ENCODE measurements at regions not wholly inside any gene's neighbourhood (a gene's known extent, or its start where the extent isn't known, plus 50 kb on each side); places are given as distances from the start of the nearest gene placed in this dataset.
A peak's percentile ranks its signal among the peaks of the same experiment; 100 is the strongest.

GRCh38 chr18:78630356-78630755, 349.3 kb upstream of the SALL3 start:
- WGBS, 5 donors: 79 to 88% (median 84%) methylated on average over 17 of the region's 17 CpGs
- H3K36me3 ChIP-seq: no peaks in the 10 kb centered on the region
- H3K27ac ChIP-seq: no peak overlapping the region
- peaks cover 0 to 14% (median 0%) of the 10 kb centered on the region in 7 donors for H3K27me3 ChIP-seq (replicated peaks in 1 of 7)
- no peak for TF ChIP-seq CTCF (IDR thresholded peaks at IDR 0.05 in 8 of 11, conservative IDR thresholded peaks at IDR 0.05 in 3 of 11)
- no peak for TF ChIP-seq POLR2A (IDR thresholded peaks at IDR 0.05)
- no peak for TF ChIP-seq POLR2AphosphoS5 (IDR thresholded peaks at IDR 0.05)
- no peaks in the 10 kb centered on the region for H3K4me1 ChIP-seq
- intact Hi-C loops (cut with DNase I; ENCODE audit: low total_unique reads): no loop called here
- no peak overlapping the region for H3K4me3 ChIP-seq
- peaks cover 0 to 12% (median 4%) of the 10 kb centered on the region in 8 donors for H3K9me3 ChIP-seq
- no peak for DNase-seq

DNA sequence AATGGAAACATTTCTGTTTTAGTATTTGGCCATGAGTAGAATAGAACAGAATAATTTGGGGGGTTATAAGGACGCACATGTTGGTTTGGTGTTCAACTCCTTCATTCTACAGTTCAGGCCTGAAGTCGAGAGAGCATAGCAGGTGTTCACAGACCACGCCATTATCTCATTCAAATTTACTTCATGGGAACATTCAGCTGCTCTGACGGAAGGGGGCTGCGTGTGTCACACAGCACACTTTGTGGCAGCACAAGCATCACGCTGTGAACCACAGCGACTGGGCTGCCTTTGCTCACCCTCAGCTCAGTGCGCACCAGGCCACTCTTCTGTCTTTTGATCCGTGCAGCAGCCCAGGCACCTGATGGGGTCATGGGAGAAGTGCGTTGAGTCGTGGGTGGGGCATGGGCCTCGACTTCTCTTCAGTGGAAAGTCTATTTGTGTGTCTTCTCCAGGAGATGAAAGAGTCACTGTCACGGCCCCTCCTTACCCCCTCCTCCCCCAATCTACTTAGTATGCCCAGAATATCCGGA, 348.6 kb upstream of the SALL3 start:
- H3K4me3 ChIP-seq: no peak overlapping the region
- H3K36me3 ChIP-seq: no peaks in the 10 kb centered on the region
- TF ChIP-seq POLR2A (IDR thresholded peaks at IDR 0.05) (no peak), POLR2AphosphoS5 (IDR thresholded peaks at IDR 0.05) (no peak), CTCF (IDR thresholded peaks at IDR 0.05 in 8 of 11, conservative IDR thresholded peaks at IDR 0.05 in 3 of 11) (no peak)
- 85 to 91% (median 89%) methylated on average over 14 of the region's 14 CpGs for WGBS, 5 donors
- intact Hi-C loops (cut with DNase I; ENCODE audit: low total_unique reads): no loop called here
- H3K27ac ChIP-seq: no peak overlapping the region
- H3K9me3 ChIP-seq: peaks cover 0 to 12% (median 4%) of the 10 kb centered on the region in 8 donors
- H3K4me1 ChIP-seq: no peaks in the 10 kb centered on the region
- H3K27me3 ChIP-seq (replicated peaks in 1 of 7): peaks cover 0 to 14% (median 0%) of the 10 kb centered on the region in 7 donors
- DNase-seq: no peak

GRCh38 chr18:78632111-78632541, 347.5 kb upstream of the SALL3 start:
- Histone ChIP-seq H3K27me3 (replicated peaks in 1 of 7) (peaks cover 0 to 14% (median 0%) of the 10 kb centered on the region in 7 donors), H3K36me3 (no peaks in the 10 kb centered on the region), H3K9me3 (peaks cover 0 to 12% (median 4%) of the 10 kb centered on the region in 8 donors), H3K4me1 (no peaks in the 10 kb centered on the region), H3K27ac (peak overlapping the region in 1 of 8 donors; percentile 14), H3K4me3 (no peak overlapping the region)
- intact Hi-C loops (cut with DNase I; ENCODE audit: low total_unique reads): no loop called here
- TF ChIP-seq POLR2A (IDR thresholded peaks at IDR 0.05) (no peak), POLR2AphosphoS5 (IDR thresholded peaks at IDR 0.05) (no peak), CTCF (IDR thresholded peaks at IDR 0.05 in 8 of 11, conservative IDR thresholded peaks at IDR 0.05 in 3 of 11) (no peak)
- WGBS, 5 donors: 69 to 90% (median 84%) methylated on average over 5 to 11 of the region's 11 CpGs
- no peak for DNase-seq

DNA sequence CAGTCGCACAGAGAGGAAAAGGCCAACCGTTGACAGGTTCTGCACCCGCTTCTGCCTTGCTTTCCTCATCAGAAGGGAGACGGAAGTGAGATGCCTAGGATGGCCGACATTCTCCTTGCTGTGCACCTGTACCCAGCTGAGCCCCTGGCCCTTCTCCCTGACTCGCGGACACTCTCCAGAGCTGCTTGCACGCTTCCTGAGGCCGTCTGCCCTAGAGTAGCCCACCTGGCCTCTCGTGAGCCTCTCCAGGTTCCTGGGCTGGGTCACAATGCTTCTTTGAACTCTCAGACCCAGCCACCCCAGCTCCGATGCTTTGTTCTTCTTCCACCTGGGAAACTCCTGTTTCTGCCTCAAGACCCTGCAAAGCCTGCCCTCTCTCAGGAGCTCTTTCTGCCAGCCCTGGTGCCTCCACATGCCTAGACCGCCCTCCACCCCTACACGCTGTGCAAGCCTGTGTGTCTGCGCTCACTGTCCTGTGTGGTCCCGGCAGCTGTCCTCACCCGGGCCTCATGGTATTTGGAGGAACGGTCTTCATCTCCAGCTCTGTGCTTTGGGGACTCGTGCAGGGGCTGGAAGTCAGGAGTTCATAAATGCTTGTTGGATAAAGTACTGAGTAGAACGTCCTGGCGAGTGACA, 345.4 kb upstream of the SALL3 start:
- Histone ChIP-seq H3K4me3 (no peak overlapping the region), H3K27ac (peak overlapping the region in 2 of 8 donors; percentile 12 to 24), H3K4me1 (no peaks in the 10 kb centered on the region), H3K9me3 (peaks cover 0 to 17% (median 4%) of the 10 kb centered on the region in 8 donors), H3K27me3 (replicated peaks in 1 of 7) (no peaks in the 10 kb centered on the region), H3K36me3 (no peaks in the 10 kb centered on the region)
- TF ChIP-seq POLR2AphosphoS5 (IDR thresholded peaks at IDR 0.05): no peak
- TF ChIP-seq CTCF (IDR thresholded peaks at IDR 0.05 in 8 of 11, conservative IDR thresholded peaks at IDR 0.05 in 3 of 11): no peak
- TF ChIP-seq POLR2A (IDR thresholded peaks at IDR 0.05): no peak
- intact Hi-C loops (cut with DNase I; ENCODE audit: low total_unique reads): no loop called here
- WGBS, 5 donors: 83 to 91% (median 86%) methylated on average over 19 to 20 of the region's 20 CpGs
- no peak for DNase-seq

Data from spleen (tissue), 11 donors.